ENCODE measurements at regions not wholly inside any gene's neighbourhood (a gene's known extent, or its start where the extent isn't known, plus 50 kb on each side); places are given as distances from the start of the nearest gene placed in this dataset.

DNA sequence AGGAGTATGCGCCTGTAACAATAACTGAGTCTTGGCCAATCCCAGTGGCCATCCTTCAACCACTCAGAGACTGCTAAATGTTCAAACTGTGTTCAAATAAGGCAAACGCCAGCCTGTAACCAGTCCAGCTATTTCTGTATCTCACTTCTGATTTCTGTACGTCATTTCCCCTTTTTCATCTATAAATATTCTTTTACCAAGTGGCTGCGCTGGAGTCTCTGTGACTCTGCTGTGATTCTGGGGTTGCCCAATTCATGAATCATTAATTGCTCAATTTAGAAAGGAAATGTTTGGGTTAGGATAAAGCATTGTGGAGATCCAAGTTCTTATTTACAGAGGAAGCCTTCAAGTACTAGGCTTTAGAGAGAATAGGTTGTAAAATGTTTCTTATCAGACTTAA, 89.8 kb upstream of the UST start (continued):
- no peak for TF ChIP-seq TCF7L2 (IDR thresholded peaks at IDR 0.05; ENCODE audit: borderline replicate concordance, extremely low read depth, insufficient read depth, insufficient read length)
- TF ChIP-seq, protein P1, sequence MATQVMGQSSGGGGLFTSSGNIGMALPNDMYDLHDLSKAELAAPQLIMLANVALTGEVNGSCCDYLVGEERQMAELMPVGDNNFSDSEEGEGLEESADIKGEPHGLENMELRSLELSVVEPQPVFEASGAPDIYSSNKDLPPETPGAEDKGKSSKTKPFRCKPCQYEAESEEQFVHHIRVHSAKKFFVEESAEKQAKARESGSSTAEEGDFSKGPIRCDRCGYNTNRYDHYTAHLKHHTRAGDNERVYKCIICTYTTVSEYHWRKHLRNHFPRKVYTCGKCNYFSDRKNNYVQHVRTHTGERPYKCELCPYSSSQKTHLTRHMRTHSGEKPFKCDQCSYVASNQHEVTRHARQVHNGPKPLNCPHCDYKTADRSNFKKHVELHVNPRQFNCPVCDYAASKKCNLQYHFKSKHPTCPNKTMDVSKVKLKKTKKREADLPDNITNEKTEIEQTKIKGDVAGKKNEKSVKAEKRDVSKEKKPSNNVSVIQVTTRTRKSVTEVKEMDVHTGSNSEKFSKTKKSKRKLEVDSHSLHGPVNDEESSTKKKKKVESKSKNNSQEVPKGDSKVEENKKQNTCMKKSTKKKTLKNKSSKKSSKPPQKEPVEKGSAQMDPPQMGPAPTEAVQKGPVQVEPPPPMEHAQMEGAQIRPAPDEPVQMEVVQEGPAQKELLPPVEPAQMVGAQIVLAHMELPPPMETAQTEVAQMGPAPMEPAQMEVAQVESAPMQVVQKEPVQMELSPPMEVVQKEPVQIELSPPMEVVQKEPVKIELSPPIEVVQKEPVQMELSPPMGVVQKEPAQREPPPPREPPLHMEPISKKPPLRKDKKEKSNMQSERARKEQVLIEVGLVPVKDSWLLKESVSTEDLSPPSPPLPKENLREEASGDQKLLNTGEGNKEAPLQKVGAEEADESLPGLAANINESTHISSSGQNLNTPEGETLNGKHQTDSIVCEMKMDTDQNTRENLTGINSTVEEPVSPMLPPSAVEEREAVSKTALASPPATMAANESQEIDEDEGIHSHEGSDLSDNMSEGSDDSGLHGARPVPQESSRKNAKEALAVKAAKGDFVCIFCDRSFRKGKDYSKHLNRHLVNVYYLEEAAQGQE (IDR thresholded peaks at IDR 0.05; ENCODE audit: low read depth), result no peak
- TF ChIP-seq, protein P2, sequence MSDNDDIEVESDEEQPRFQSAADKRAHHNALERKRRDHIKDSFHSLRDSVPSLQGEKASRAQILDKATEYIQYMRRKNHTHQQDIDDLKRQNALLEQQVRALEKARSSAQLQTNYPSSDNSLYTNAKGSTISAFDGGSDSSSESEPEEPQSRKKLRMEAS (IDR thresholded peaks at IDR 0.05), result no peak
- no peak for TF ChIP-seq JUND (IDR thresholded peaks at IDR 0.05)
- TF ChIP-seq ZFX (IDR thresholded peaks at IDR 0.05), result no peak

DNA sequence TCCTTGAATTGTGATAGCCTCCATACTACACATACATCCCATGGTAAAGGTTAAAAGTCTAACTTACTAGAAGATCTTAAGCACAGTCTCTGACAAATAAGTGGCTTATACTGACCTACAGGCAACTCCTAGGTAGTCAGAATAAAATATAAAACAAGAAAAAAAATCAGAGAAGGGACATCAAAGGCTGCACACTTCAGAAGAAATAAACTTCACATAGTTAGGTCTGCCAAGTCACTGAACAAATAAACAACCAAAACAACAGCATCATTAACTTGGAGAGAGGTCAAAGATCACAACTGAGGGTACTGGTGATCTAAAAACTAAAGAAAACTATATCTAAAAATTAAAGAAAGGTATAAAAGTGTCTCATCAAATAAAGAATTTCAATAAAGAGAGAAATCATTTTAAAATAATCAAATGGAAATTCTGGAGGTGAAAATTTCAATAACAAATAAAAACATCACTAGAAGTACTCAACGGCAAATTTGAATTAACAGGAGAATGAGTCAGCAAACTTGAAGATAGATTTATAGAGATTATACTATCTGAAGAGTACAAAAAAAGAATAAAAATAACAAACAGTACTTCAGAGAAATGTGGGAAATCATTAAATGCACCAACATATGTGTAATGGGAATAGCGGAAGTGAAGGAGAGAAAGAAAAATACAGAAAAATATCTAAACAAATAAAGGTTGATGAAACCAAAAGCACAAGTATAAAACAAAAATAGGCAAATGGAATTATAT, 88.0 kb upstream of the UST start:
- H3K27ac ChIP-seq (ENCODE audit: low read depth, low read length), result no peak overlapping the region
- ChIA-PET RAD21 (ENCODE audit: low non-redundant PET in 1 of 2, low total read pairs in 2 of 2, uncharacterized antibody in 2 of 2, unreplicated experiment in 2 of 2) (no interaction called here), CTCF (no interaction called here), POLR2A (no interaction called here)
- no peak for TF ChIP-seq RAD21 (IDR thresholded peaks at IDR 0.05; ENCODE audit: low read depth)
- TF ChIP-seq, protein P3, sequence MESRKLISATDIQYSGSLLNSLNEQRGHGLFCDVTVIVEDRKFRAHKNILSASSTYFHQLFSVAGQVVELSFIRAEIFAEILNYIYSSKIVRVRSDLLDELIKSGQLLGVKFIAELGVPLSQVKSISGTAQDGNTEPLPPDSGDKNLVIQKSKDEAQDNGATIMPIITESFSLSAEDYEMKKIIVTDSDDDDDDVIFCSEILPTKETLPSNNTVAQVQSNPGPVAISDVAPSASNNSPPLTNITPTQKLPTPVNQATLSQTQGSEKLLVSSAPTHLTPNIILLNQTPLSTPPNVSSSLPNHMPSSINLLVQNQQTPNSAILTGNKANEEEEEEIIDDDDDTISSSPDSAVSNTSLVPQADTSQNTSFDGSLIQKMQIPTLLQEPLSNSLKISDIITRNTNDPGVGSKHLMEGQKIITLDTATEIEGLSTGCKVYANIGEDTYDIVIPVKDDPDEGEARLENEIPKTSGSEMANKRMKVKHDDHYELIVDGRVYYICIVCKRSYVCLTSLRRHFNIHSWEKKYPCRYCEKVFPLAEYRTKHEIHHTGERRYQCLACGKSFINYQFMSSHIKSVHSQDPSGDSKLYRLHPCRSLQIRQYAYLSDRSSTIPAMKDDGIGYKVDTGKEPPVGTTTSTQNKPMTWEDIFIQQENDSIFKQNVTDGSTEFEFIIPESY (IDR thresholded peaks at IDR 0.05; ENCODE audit: extremely low read depth, insufficient replicate concordance, low read length), result no peak
- no peak for TF ChIP-seq POLR2A (IDR thresholded peaks at IDR 0.05; ENCODE audit: borderline replicate concordance, extremely low read depth, insufficient read depth, insufficient read length)
- TF ChIP-seq SRF (IDR thresholded peaks at IDR 0.05; ENCODE audit: low read depth), result no peak
- no peak for TF ChIP-seq ZFX (IDR thresholded peaks at IDR 0.05)
- no peak for TF ChIP-seq POLR2AphosphoS5 (IDR thresholded peaks at IDR 0.05; ENCODE audit: low read depth, low read length)
- TF ChIP-seq SIN3A (IDR thresholded peaks at IDR 0.05; ENCODE audit: low read depth), result no peak
- H3K4me1 ChIP-seq (ENCODE audit: control insufficient read depth in 1 of 2, insufficient read depth in 2 of 2, low read length in 2 of 2), result no peaks in the 10 kb centered on the region
- H3K4me2 ChIP-seq (ENCODE audit: low read length), result no peak overlapping the region
- H3K9ac ChIP-seq (ENCODE audit: low read length), result no peak overlapping the region
- no peaks in the 10 kb centered on the region for H3K36me3 ChIP-seq (ENCODE audit: control insufficient read depth in 1 of 2, insufficient read depth in 2 of 2, low read length in 2 of 2)
- no peak overlapping the region for H3K4me3 ChIP-seq (replicated peaks in 1 of 2; ENCODE audit: low read depth in 1 of 2, low read length in 2 of 2)
- no peaks in the 10 kb centered on the region for H4K20me1 ChIP-seq (ENCODE audit: insufficient read depth)
- no peak overlapping the region for H2AFZ ChIP-seq (ENCODE audit: low read depth, low read length, poor library complexity, severe bottlenecking)
- no peak for ATAC-seq
- DNase-seq (ENCODE audit: low read depth, low spot score), result no peak
- no peaks in the 10 kb centered on the region for H3K27me3 ChIP-seq (ENCODE audit: insufficient read depth, low read length)
- no peaks in the 10 kb centered on the region for H3K9me2 ChIP-seq (ENCODE audit: insufficient read depth)
- BruUV-seq (replicated peaks), result no TSS peak
- intact Hi-C loops (cut with micrococcal nuclease), result no loop called here
- H3K9me3 ChIP-seq (ENCODE audit: control insufficient read depth in 1 of 2, insufficient read depth in 1 of 2, low read depth in 1 of 2, low read length in 2 of 2), result no peaks in the 10 kb centered on the region
- H3K79me2 ChIP-seq (ENCODE audit: insufficient read depth, low read length), result no peaks in the 10 kb centered on the region
